Ishikawa (cell line): ENCODE measurements at regions not wholly inside any gene's neighbourhood (a gene's known extent, or its start where the extent isn't known, plus 50 kb on each side); places are given as distances from the start of the nearest gene placed in this dataset.

Experiments
- CEBPB ChIP-seq: IDR thresholded peaks from 2 replicates; pipeline ENCODE4 v1.6.1; 2012
- CREB1 ChIP-seq: IDR thresholded peaks from 2 replicates; pipeline ENCODE4 v1.6.1; 2012; ENCODE audit warnings: low read depth
- EGR1 ChIP-seq: IDR thresholded peaks from 2 replicates; pipeline ENCODE4 v1.6.1; 2012
- EP300 ChIP-seq: IDR thresholded peaks from 2 replicates; pipeline ENCODE4 v1.6.1; 2012; ENCODE audit warnings: borderline replicate concordance
- FOXM1 ChIP-seq: IDR thresholded peaks from 2 replicates; pipeline ENCODE4 v1.6.1; 2012; ENCODE audit warnings: low read depth, borderline replicate concordance
- RAD21 ChIP-seq: IDR thresholded peaks from 2 replicates; pipeline ENCODE4 v1.6.1; 2012; ENCODE audit warnings: low read depth
- TEAD4 ChIP-seq: IDR thresholded peaks from 2 replicates; pipeline ENCODE4 v1.6.1; 2012
- YY1 ChIP-seq: IDR thresholded peaks from 2 replicates; pipeline ENCODE4 v1.6.1; 2012; ENCODE audit warnings: low read depth
- TF ChIP-seq, protein P1 (sequence below): IDR thresholded peaks from 2 replicates; pipeline ENCODE4 v1.6.1; 2012; ENCODE audit warnings: low read depth, mild to moderate bottlenecking
- TF ChIP-seq, protein P2 (sequence below): IDR thresholded peaks from 2 replicates; pipeline ENCODE4 v1.6.1; 2012
- TF ChIP-seq, protein P3 (sequence below): IDR thresholded peaks from 2 replicates; pipeline ENCODE4 v1.6.1; 2012

DNA sequence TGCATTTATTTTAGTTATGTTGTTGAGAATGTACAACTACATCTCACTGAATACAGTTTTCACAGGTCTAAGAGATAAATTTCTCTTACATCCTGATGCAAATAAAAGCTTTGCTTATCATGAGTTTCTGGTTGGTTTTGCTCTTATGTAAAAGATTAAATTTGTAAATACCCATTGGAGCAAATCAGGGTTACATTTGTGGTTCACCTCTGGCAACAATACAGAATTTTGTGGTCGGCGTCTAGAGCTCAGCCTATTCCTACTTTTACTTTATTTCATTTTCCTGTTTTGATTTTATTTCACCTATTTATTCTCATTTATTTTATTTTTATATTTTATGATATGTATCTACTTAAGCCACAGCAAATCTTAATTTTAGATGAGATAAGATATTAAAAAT lies 271.9 kb upstream of the MARCKS start:
- TF ChIP-seq EP300 (no peak), TEAD4 (no peak), EGR1 (no peak), RAD21 (no peak), YY1 (no peak), FOXM1 (no peak), CREB1 (no peak), CEBPB (no peak)
- TF ChIP-seq, protein P1, sequence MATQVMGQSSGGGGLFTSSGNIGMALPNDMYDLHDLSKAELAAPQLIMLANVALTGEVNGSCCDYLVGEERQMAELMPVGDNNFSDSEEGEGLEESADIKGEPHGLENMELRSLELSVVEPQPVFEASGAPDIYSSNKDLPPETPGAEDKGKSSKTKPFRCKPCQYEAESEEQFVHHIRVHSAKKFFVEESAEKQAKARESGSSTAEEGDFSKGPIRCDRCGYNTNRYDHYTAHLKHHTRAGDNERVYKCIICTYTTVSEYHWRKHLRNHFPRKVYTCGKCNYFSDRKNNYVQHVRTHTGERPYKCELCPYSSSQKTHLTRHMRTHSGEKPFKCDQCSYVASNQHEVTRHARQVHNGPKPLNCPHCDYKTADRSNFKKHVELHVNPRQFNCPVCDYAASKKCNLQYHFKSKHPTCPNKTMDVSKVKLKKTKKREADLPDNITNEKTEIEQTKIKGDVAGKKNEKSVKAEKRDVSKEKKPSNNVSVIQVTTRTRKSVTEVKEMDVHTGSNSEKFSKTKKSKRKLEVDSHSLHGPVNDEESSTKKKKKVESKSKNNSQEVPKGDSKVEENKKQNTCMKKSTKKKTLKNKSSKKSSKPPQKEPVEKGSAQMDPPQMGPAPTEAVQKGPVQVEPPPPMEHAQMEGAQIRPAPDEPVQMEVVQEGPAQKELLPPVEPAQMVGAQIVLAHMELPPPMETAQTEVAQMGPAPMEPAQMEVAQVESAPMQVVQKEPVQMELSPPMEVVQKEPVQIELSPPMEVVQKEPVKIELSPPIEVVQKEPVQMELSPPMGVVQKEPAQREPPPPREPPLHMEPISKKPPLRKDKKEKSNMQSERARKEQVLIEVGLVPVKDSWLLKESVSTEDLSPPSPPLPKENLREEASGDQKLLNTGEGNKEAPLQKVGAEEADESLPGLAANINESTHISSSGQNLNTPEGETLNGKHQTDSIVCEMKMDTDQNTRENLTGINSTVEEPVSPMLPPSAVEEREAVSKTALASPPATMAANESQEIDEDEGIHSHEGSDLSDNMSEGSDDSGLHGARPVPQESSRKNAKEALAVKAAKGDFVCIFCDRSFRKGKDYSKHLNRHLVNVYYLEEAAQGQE = no peak
- TF ChIP-seq, protein P2, sequence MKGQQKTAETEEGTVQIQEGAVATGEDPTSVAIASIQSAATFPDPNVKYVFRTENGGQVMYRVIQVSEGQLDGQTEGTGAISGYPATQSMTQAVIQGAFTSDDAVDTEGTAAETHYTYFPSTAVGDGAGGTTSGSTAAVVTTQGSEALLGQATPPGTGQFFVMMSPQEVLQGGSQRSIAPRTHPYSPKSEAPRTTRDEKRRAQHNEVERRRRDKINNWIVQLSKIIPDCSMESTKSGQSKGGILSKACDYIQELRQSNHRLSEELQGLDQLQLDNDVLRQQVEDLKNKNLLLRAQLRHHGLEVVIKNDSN = no peak
- TF ChIP-seq, protein P3, sequence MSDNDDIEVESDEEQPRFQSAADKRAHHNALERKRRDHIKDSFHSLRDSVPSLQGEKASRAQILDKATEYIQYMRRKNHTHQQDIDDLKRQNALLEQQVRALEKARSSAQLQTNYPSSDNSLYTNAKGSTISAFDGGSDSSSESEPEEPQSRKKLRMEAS = no peak
